ENCODE measurements at regions not wholly inside any gene's neighbourhood (a gene's known extent, or its start where the extent isn't known, plus 50 kb on each side); places are given as distances from the start of the nearest gene placed in this dataset.

GRCh38 chr1:99181892-99182291 is 82.4 kb upstream of the PLPPR4 start:
- no peak for TF ChIP-seq CTCF (conservative IDR thresholded peaks at IDR 0.05)
- TF ChIP-seq EZH2 (IDR thresholded peaks at IDR 0.05; ENCODE audit: low read depth) = no peak

Measured in PC-9 (cell line).